Body of pancreas (tissue), 4 donors: ENCODE measurements at regions not wholly inside any gene's neighbourhood (a gene's known extent, or its start where the extent isn't known, plus 50 kb on each side); places are given as distances from the start of the nearest gene placed in this dataset.
"Not testable (repeated sequence)": the region's sequence is repeated elsewhere in the genome, so short reads cannot be mapped to it uniquely, and the experiment has no call there.

ENCODE experiments used
- POLR2A ChIP-seq, 3 donors: fragments of 450-650 bp; IDR thresholded peaks; one replicate each; pipeline ENCODE4 v1.6.1; 2016; ENCODE audit warnings: antibody characterized with exemption in 3 of 3, mild to moderate bottlenecking in 2 of 3
- TF ChIP-seq, protein P1 (sequence below), 7 experiments: fragments of 450-650 bp in 4 of 7; fragments of 200-600 bp in 3 of 7; sonication (generic) in 3 of 7; IDR thresholded peaks; one replicate each; pipeline ENCODE4 v1.5.1; 2016 to 2019; ENCODE audit warnings: antibody characterized with exemption in 7 of 7

DNA sequence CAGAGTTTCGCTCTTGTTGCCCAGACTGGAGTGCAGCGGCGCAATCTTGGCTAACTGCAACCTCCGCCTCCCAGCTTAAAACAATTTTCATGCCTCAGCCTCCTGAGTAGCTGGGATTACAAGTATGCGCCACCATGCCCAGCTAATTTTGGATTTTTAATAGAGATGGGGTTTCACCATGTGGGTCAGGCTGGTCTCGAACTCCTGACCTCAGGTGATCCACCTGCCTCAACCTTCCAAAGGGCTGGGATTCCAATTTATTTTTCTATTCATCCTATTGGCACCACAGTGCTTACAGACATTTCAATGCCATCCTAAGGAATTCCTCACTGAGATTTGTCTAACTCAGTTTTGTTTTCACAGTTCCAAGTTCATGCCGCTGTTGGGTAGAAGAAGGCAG, 98.3 kb upstream of the EGLN3 start:
- TF ChIP-seq, protein P1, sequence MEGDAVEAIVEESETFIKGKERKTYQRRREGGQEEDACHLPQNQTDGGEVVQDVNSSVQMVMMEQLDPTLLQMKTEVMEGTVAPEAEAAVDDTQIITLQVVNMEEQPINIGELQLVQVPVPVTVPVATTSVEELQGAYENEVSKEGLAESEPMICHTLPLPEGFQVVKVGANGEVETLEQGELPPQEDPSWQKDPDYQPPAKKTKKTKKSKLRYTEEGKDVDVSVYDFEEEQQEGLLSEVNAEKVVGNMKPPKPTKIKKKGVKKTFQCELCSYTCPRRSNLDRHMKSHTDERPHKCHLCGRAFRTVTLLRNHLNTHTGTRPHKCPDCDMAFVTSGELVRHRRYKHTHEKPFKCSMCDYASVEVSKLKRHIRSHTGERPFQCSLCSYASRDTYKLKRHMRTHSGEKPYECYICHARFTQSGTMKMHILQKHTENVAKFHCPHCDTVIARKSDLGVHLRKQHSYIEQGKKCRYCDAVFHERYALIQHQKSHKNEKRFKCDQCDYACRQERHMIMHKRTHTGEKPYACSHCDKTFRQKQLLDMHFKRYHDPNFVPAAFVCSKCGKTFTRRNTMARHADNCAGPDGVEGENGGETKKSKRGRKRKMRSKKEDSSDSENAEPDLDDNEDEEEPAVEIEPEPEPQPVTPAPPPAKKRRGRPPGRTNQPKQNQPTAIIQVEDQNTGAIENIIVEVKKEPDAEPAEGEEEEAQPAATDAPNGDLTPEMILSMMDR (IDR thresholded peaks at IDR 0.05) = not testable (repeated sequence)
- not testable (repeated sequence) for TF ChIP-seq POLR2A (IDR thresholded peaks at IDR 0.05)
